ENCODE measurements at regions not wholly inside any gene's neighbourhood (a gene's known extent, or its start where the extent isn't known, plus 50 kb on each side); places are given as distances from the start of the nearest gene placed in this dataset.

DNA sequence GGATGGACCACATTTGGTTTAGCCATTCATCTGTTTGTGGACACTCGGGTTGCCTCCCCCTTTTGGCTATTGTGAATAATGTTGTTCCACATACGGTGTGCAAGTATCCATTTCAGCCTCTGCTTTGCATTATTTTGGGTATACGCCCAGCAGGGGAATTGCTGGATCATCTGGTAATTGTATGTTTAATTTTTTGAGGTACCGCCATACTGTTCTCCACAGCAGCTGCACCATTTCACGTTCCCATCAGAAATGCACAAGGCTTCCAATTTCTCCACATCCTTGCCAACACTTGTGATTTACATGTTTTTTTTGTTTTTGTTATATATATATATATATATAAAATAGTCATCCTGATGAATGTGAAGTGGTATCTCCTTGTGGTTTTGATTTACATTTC lies 54.6 kb upstream of the TWIST2 start:
- DNase-seq = no peak

DNA sequence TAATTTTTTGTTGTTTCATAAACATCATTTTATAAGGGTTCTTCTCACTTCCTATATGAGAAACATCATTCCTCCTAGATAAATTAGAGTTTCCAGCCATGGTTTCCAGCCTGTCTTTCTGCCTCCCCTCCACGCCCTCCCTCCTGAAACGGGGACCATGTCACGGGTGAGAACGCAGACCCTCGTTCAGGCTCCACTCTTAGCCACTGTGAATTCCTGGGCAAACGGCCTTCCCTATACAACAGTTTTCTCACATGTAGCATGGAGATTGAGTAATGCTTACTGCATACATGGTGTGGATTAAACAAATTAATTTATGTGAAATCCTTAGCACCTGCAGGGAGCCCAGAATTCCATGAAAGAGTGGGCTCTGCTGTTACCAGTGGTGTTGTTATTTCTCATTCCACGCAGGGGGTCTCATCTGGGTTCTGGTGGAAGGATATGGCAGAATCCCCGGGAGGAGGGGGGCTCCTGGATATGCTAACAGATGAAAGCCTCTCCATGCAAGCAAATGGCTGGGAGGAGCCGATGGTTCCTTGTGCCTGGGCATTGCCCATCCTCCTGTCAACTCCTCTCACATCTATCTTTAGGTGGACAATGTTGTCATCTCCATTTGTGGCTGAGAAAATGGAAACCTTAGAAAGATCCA lies 54.0 kb upstream of the TWIST2 start:
- no peak for DNase-seq

DNA sequence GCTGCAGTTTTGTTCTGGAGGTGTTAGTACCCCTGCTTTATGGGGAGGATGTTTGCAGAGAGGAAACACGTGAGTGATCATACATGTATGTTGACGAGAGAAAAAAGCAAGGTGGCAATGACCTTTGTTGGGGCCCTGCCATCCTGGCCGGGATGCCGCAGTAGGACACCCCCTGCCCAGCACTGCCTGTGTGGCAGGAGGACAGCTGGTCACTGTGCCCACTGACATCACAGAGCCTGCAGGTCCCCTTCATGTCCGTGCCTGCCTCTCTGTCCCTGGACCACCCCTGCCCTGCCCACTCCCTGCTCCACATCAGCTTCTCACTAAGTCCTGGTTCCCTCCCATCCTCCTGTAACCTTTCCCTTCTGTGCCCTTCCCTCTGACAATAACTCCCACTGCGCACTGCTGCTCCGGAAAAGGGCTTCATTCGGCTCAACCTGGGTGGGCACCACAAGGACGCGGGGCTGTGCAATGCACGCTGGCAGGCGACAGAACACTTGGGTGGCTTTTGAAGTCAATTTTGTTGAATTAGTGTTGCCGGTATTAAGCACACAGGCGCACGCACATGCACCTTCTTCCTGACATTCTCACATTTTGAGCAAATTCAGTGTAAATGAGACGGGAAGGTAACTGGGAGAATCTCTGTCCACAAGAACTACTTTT lies 51.5 kb upstream of the TWIST2 start:
- DNase-seq = no peak

DNA sequence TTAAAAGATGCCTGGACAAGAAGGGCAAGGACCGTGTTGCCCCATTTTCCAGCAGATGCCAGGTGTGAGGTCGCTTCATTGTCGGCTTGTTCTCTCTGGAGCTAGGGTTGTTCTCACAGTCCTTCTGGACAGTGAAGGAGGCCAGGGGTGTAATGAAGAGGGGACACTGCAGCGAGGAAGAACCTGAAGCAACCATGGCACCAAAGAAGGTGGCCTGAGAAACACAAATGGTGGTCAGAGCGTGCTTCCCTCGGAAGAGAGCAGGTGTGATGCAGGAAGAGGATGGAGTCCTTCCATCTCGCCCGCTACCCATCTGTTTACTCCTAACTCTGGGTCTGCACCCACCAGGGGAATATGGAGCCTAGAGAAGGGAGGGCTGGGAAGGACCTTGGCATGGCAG lies 50.3 kb upstream of the TWIST2 start:
- no peak for DNase-seq

All from NCI-H526 (cell line).